Panc1 (cell line): ENCODE measurements at regions not wholly inside any gene's neighbourhood (a gene's known extent, or its start where the extent isn't known, plus 50 kb on each side); places are given as distances from the start of the nearest gene placed in this dataset.

Experiments used
- ATAC-seq: fragments of 200-7000 bp; cut with Tn5 transposase; 2 replicates; pipeline ENCODE4 v1.9.1; 2020; ENCODE audit warnings: mild to moderate bottlenecking, moderate library complexity
- BruUV-seq: library from RNA; stranded (reverse); fragments of 400-500 nt; replicated peaks from 2 replicates; lab custom pipeline; 2021; lab: Mats Ljungman, UMichigan
- CTCF ChIA-PET: fragments of 300-600 bp; sonication (Branson Sonifier 250); formaldehyde crosslinking; loops from one replicate; lab custom pipeline; 2022; ENCODE audit warnings: antibody characterized with exemption; lab: Charles Lee
- POLR2A ChIA-PET: fragments of 300-600 bp; sonication (Branson Sonifier 250); formaldehyde crosslinking; loops from one replicate; lab custom pipeline; 2022; ENCODE audit warnings: antibody characterized with exemption; lab: Charles Lee
- DNase-seq: peaks from one replicate; pipeline ENCODE4 v3.0.0-alpha.2; 2010; ENCODE audit warnings: low read depth, low spot score
- H3K27ac ChIP-seq: 2 replicates; pipeline ENCODE4 v1.5.1; 2011; ENCODE audit warnings: mild to moderate bottlenecking, low read length, inconsistent platforms
- H3K27me3 ChIP-seq: fragments of 200-500 bp; sonication (Bioruptor generic); 2 replicates; pipeline ENCODE4 v1.6.0; 2014; ENCODE audit warnings: low read length, inconsistent platforms; ENCODE audit not compliant: control insufficient read depth, insufficient read depth
- H3K36me3 ChIP-seq: fragments of 200-500 bp; sonication (Bioruptor generic); 2 replicates; pipeline ENCODE4 v1.5.1; 2014; ENCODE audit warnings: inconsistent platforms, mild to moderate bottlenecking, low read length, moderate library complexity; ENCODE audit not compliant: control insufficient read depth, insufficient read depth
- H3K4me1 ChIP-seq: 2 replicates; pipeline ENCODE4 v1.5.1; 2011; ENCODE audit warnings: inconsistent platforms, mild to moderate bottlenecking, low read length, moderate library complexity; ENCODE audit not compliant: control insufficient read depth, insufficient read depth
- H3K4me3 ChIP-seq, 2 experiments: 2 replicates each; pipeline ENCODE4 v1.5.1; 2011 to 2012; ENCODE audit warnings: low read depth in 2 of 2, low read length in 2 of 2, mild to moderate bottlenecking in 2 of 2, inconsistent platforms in 1 of 2, moderate library complexity in 1 of 2
- H3K9me3 ChIP-seq: fragments of 200-500 bp; sonication (Bioruptor generic); 2 replicates; pipeline ENCODE4 v1.5.1; 2014; ENCODE audit warnings: low read depth, mild to moderate bottlenecking, inconsistent platforms, low read length, moderate library complexity; ENCODE audit not compliant: control insufficient read depth, insufficient read depth
- POLR2AphosphoS5 ChIP-seq: IDR thresholded peaks from 2 replicates; pipeline ENCODE4 v1.6.1; 2012; ENCODE audit warnings: mild to moderate bottlenecking, low read depth, low read length, moderate library complexity
- SIN3A ChIP-seq: IDR thresholded peaks from 2 replicates; pipeline ENCODE4 v1.6.1; 2012; ENCODE audit warnings: low read depth, mild to moderate bottlenecking, low read length, moderate library complexity, borderline replicate concordance; ENCODE audit not compliant: insufficient read depth
- TCF7L2 ChIP-seq: IDR thresholded peaks from 2 replicates; pipeline ENCODE4 v1.6.1; 2011; ENCODE audit warnings: mild to moderate bottlenecking, low read depth, low read length, inconsistent platforms
- in situ Hi-C: cut with HindIII; loops from 2 replicates; pipeline ENCODE4 v1.10.0; 2016; ENCODE audit warnings: low sequenced_read_pairs, low pct_unique_long_range_greater_than_20kb
- intact Hi-C: fragments of 100-400 bp; cut with micrococcal nuclease; formaldehyde crosslinking; loops from one replicate; pipeline ENCODE4 v1.10.0; 2022; ENCODE audit not compliant: unreplicated experiment
- TF ChIP-seq, protein P1 (sequence below), 2 experiments: IDR thresholded peaks; 2 replicates each; pipeline ENCODE4 v1.6.1; 2011 to 2012; ENCODE audit warnings: low read depth in 2 of 2, control low read depth in 1 of 2, low read length in 1 of 2, mild to moderate bottlenecking in 1 of 2, moderate library complexity in 1 of 2; ENCODE audit not compliant: insufficient read depth in 1 of 2
- TF ChIP-seq, protein P2 (sequence below): fragments of 450-650 bp; IDR thresholded peaks from 2 replicates; pipeline ENCODE4 v1.5.1; 2017; ENCODE audit warnings: mild to moderate bottlenecking

GRCh38 chr14:51600658-51601057 is 51.1 kb upstream of the FRMD6 start:
- Histone ChIP-seq H3K4me3 (no peak overlapping the region), H3K27ac (no peak overlapping the region), H3K36me3 (no peaks in the 10 kb centered on the region), H3K9me3 (no peaks in the 10 kb centered on the region), H3K4me1 (no peaks in the 10 kb centered on the region), H3K27me3 (no peaks in the 10 kb centered on the region)
- TF ChIP-seq POLR2AphosphoS5: no peak
- no peak for TF ChIP-seq TCF7L2
- TF ChIP-seq, protein P1, sequence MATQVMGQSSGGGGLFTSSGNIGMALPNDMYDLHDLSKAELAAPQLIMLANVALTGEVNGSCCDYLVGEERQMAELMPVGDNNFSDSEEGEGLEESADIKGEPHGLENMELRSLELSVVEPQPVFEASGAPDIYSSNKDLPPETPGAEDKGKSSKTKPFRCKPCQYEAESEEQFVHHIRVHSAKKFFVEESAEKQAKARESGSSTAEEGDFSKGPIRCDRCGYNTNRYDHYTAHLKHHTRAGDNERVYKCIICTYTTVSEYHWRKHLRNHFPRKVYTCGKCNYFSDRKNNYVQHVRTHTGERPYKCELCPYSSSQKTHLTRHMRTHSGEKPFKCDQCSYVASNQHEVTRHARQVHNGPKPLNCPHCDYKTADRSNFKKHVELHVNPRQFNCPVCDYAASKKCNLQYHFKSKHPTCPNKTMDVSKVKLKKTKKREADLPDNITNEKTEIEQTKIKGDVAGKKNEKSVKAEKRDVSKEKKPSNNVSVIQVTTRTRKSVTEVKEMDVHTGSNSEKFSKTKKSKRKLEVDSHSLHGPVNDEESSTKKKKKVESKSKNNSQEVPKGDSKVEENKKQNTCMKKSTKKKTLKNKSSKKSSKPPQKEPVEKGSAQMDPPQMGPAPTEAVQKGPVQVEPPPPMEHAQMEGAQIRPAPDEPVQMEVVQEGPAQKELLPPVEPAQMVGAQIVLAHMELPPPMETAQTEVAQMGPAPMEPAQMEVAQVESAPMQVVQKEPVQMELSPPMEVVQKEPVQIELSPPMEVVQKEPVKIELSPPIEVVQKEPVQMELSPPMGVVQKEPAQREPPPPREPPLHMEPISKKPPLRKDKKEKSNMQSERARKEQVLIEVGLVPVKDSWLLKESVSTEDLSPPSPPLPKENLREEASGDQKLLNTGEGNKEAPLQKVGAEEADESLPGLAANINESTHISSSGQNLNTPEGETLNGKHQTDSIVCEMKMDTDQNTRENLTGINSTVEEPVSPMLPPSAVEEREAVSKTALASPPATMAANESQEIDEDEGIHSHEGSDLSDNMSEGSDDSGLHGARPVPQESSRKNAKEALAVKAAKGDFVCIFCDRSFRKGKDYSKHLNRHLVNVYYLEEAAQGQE (IDR thresholded peaks at IDR 0.05; ENCODE audit: insufficient read depth in 1 of 2, low read depth in 2 of 2, low read length in 1 of 2): no peak
- no peak for TF ChIP-seq SIN3A
- TF ChIP-seq, protein P2, sequence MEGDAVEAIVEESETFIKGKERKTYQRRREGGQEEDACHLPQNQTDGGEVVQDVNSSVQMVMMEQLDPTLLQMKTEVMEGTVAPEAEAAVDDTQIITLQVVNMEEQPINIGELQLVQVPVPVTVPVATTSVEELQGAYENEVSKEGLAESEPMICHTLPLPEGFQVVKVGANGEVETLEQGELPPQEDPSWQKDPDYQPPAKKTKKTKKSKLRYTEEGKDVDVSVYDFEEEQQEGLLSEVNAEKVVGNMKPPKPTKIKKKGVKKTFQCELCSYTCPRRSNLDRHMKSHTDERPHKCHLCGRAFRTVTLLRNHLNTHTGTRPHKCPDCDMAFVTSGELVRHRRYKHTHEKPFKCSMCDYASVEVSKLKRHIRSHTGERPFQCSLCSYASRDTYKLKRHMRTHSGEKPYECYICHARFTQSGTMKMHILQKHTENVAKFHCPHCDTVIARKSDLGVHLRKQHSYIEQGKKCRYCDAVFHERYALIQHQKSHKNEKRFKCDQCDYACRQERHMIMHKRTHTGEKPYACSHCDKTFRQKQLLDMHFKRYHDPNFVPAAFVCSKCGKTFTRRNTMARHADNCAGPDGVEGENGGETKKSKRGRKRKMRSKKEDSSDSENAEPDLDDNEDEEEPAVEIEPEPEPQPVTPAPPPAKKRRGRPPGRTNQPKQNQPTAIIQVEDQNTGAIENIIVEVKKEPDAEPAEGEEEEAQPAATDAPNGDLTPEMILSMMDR: no peak
- POLR2A ChIA-PET: no interaction called here
- CTCF ChIA-PET: no interaction called here
- ATAC-seq: no peak
- in situ Hi-C loops: no loop called here
- no TSS peak for BruUV-seq
- no peak for DNase-seq
- intact Hi-C loops: no loop called here
